Endometrial microvascular endothelial cells (primary cell): ENCODE measurements at regions not wholly inside any gene's neighbourhood (a gene's known extent, or its start where the extent isn't known, plus 50 kb on each side); places are given as distances from the start of the nearest gene placed in this dataset.

Experiments used
- in situ Hi-C: cut with HindIII; loops from 2 replicates; pipeline ENCODE4 v1.10.0; 2017; ENCODE audit warnings: low sequenced_read_pairs, low pct_unique_long_range_greater_than_20kb; ENCODE audit errors: inconsistent ontology term

DNA sequence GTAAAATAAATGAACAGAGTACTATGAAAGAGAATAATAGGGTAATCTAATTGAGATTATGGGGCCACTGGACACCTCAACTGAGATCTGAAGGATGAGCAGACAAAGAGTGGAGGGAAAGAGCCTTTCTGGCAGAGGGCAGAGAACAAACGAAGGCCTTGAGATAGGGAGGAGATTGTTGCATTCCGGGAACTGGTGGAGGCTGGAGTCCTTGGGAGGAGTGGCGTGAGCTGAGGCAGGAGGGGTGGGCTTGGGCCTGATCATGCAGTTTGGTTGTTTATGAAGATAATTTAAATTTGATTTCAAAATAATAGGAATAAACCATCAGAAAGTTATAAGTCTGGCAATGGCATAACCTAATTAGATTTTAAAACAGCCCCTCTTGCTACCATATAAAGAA lies 59.5 kb upstream of the GALNT15 start:
- in situ Hi-C loops: no loop called here

GRCh38 chr3:16118396-16118795 lies 56.1 kb upstream of the GALNT15 start:
- in situ Hi-C loops: no loop called here

DNA sequence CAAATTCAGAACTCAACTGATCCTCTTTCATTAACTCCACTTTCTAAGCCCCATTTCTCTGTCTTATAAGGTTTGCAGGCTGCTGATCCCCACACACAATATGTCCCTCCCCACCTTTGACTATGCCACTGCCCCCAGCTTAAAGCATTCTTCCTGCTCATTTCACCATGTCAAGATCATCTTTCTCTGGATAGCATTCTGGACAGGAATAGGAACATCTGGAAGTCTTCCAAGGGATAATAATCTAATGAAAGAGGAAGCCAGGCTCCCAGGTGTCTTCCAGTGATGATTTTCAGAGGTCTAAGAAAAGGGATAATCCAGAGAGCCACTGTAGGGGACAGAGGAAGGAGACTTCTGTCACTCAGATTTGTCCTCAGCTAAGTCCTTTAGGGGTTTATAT lies 54.6 kb upstream of the GALNT15 start:
- in situ Hi-C loops: no loop called here

DNA sequence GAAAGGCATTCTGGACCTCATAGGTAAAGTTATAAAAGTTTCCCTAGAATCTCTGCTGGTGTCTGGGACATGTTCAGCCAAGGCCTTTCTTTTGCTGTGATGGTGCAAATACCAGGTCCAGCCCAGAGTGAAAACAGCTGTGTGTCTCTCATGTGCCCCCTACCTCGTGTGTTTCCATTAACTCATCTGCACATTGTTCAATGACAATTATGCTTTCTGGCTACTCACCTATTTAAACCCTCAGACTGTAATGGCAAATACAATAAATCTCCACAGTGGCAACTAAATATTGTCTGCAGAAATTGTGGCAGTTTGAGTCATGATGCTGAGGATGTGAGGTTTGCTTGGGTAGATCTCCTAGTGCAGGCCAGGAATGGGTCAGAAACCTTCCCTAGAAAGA lies 53.1 kb upstream of the GALNT15 start:
- in situ Hi-C loops: no loop called here

GRCh38 chr3:16122155-16122554 lies 52.3 kb upstream of the GALNT15 start:
- in situ Hi-C loops: no loop called here

DNA sequence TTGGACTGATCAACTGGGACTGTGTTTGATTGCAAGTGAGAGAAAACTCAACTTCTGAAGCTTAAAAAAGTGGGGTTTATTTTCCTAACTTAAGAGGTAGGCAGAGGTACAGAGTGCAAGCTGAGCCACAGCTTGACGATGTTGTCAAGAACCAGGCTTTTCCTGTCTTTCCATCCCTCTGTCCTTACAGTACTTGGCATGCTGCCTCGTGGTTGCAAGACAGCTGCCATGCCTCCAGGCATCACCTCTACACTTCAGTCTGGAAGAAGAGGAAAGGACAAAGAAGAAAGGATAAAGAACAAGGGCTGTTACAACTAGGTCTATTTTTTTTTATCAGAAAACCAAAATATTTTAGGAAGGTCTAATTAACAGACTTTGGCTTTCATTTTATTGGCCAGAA lies 51.8 kb upstream of the GALNT15 start:
- in situ Hi-C loops: no loop called here

- in situ Hi-C loops: no loop called here
These were observed 49.8 kb upstream of the GALNT15 start for GRCh38 chr3:16124636-16125035.
